Right lung (tissue), 2 donors: ENCODE measurements at regions not wholly inside any gene's neighbourhood (a gene's known extent, or its start where the extent isn't known, plus 50 kb on each side); places are given as distances from the start of the nearest gene placed in this dataset.
"Not testable (repeated sequence)": the region's sequence is repeated elsewhere in the genome, so short reads cannot be mapped to it uniquely, and the experiment has no call there.

Experiments
- DNase-seq, 2 donors: peaks; one replicate each; pipeline ENCODE4 v3.0.0-alpha.2; 2013

GRCh38 chr7:113306302-113306701, 187.9 kb upstream of the SMIM30 start:
- no peak for DNase-seq

- no peak for DNase-seq
These were observed 185.8 kb upstream of the SMIM30 start for GRCh38 chr7:113304104-113304503.

GRCh38 chr7:113303388-113303787, 185.0 kb upstream of the SMIM30 start:
- not testable (repeated sequence) for DNase-seq

- no peak for DNase-seq
These were observed 183.6 kb upstream of the SMIM30 start for GRCh38 chr7:113301983-113302382.

GRCh38 chr7:113301141-113301540, 182.8 kb upstream of the SMIM30 start:
- no peak for DNase-seq

GRCh38 chr7:113299748-113300147, 181.4 kb upstream of the SMIM30 start:
- no peak for DNase-seq

GRCh38 chr7:113298501-113298900, 180.1 kb upstream of the SMIM30 start:
- DNase-seq, result no peak

- no peak for DNase-seq
These were observed 176.4 kb upstream of the SMIM30 start for GRCh38 chr7:113294750-113295149.

- no peak for DNase-seq
These were observed 173.8 kb upstream of the SMIM30 start for GRCh38 chr7:113292105-113292504.

- DNase-seq, result no peak
These were observed 172.7 kb upstream of the SMIM30 start for GRCh38 chr7:113291058-113291457.

GRCh38 chr7:113289140-113289740, 170.9 kb upstream of the SMIM30 start:
- peak in 1 of 2 donors; percentile 1 for DNase-seq

- DNase-seq, result no peak
These were observed 167.1 kb upstream of the SMIM30 start for GRCh38 chr7:113285411-113285810.

GRCh38 chr7:113283861-113284260, 165.5 kb upstream of the SMIM30 start:
- DNase-seq, result no peak

GRCh38 chr7:113282875-113283274, 164.5 kb upstream of the SMIM30 start:
- no peak for DNase-seq

- no peak for DNase-seq
These were observed 162.9 kb upstream of the SMIM30 start for GRCh38 chr7:113281223-113281622.

GRCh38 chr7:113279256-113279655, 160.9 kb upstream of the SMIM30 start:
- no peak for DNase-seq

GRCh38 chr7:113270790-113271189, 152.4 kb upstream of the SMIM30 start:
- DNase-seq, result no peak

- not testable (repeated sequence) for DNase-seq
These were observed 151.2 kb upstream of the SMIM30 start for GRCh38 chr7:113269592-113269991.

GRCh38 chr7:113268757-113269156, 150.4 kb upstream of the SMIM30 start:
- DNase-seq, result no peak

GRCh38 chr7:113267885-113268284, 149.5 kb upstream of the SMIM30 start:
- no peak for DNase-seq

- no peak for DNase-seq
These were observed 148.9 kb upstream of the SMIM30 start for GRCh38 chr7:113267271-113267670.

- DNase-seq, result no peak
These were observed 145.4 kb upstream of the SMIM30 start for GRCh38 chr7:113263749-113264148.

- not testable (repeated sequence) for DNase-seq
These were observed 144.9 kb upstream of the SMIM30 start for GRCh38 chr7:113263215-113263742.

- DNase-seq, result no peak
These were observed 138.7 kb upstream of the SMIM30 start for GRCh38 chr7:113256883-113257531.
